ENCODE measurements at regions not wholly inside any gene's neighbourhood (a gene's known extent, or its start where the extent isn't known, plus 50 kb on each side); places are given as distances from the start of the nearest gene placed in this dataset.
A peak's percentile ranks its signal among the peaks of the same experiment; 100 is the strongest.
"Not testable (repeated sequence)": the region's sequence is repeated elsewhere in the genome, so short reads cannot be mapped to it uniquely, and the experiment has no call there.

GRCh38 chrX:115888041-115888440 is 282.5 kb upstream of the AGTR2 start (continued):
- TF ChIP-seq YEATS4 (CRISPR knock-in tag; IDR thresholded peaks at IDR 0.05; ENCODE audit: borderline replicate concordance) (peak; percentile 52; the same call in 1 of the 2 replicates), RAD21 (CRISPR knock-in tag; IDR thresholded peaks at IDR 0.05) (0 out of 2 replicates have a peak, but pooled peaks have one; percentile 24), THAP7 (CRISPR knock-in tag; IDR thresholded peaks at IDR 0.05) (0 out of 2 replicates have a peak, but pooled peaks have one; percentile 57), CTCF (CRISPR knock-in tag; IDR thresholded peaks at IDR 0.05) (peak; percentile 78), UBTF (CRISPR knock-in tag; IDR thresholded peaks at IDR 0.05) (peak; percentile 92), ZNF768 (CRISPR knock-in tag; IDR thresholded peaks at IDR 0.05) (peak; percentile 68; the same call in 1 of the 2 replicates), FOXC1 (CRISPR knock-in tag; IDR thresholded peaks at IDR 0.05; ENCODE audit: borderline replicate concordance) (peak; percentile 69; the same call in 1 of the 2 replicates), ZSCAN20 (CRISPR knock-in tag; IDR thresholded peaks at IDR 0.05; ENCODE audit: borderline replicate concordance) (peak; percentile 52; the same call in 1 of the 2 replicates), ZNF788 (CRISPR knock-in tag; IDR thresholded peaks at IDR 0.05; ENCODE audit: borderline replicate concordance) (peak; percentile 36; the same call in 1 of the 2 replicates), ZNF691 (CRISPR knock-in tag; IDR thresholded peaks at IDR 0.05; ENCODE audit: borderline replicate concordance, low read depth) (peak; percentile 85; the same call in 1 of the 2 replicates), LCORL (CRISPR knock-in tag; IDR thresholded peaks at IDR 0.05) (peak; percentile 89), HOXA3 (CRISPR knock-in tag; IDR thresholded peaks at IDR 0.05) (peak; percentile 92), PHF21A (CRISPR knock-in tag; IDR thresholded peaks at IDR 0.05) (0 out of 2 replicates have a peak, but pooled peaks have one; percentile 43), JUN (CRISPR knock-in tag; IDR thresholded peaks at IDR 0.05) (peak; percentile 25; the same call in 1 of the 2 replicates), FOXA1 (CRISPR knock-in tag; IDR thresholded peaks at IDR 0.05) (0 out of 2 replicates have a peak, but pooled peaks have one; percentile 10), KMT2A (CRISPR knock-in tag; IDR thresholded peaks at IDR 0.05) (peak; percentile 61; the same call in 1 of the 2 replicates), DMTF1 (CRISPR knock-in tag; IDR thresholded peaks at IDR 0.05) (0 out of 2 replicates have a peak, but pooled peaks have one; percentile 56), BRD4 (CRISPR knock-in tag; IDR thresholded peaks at IDR 0.05) (peak; percentile 88; the same call in 1 of the 2 replicates), ZNF501 (CRISPR knock-in tag; IDR thresholded peaks at IDR 0.05) (peak; percentile 41; the same call in 1 of the 2 replicates), ZSCAN21 (CRISPR knock-in tag; IDR thresholded peaks at IDR 0.05; ENCODE audit: borderline replicate concordance) (peak; percentile 60; the same call in 1 of the 2 replicates), ZNF44 (CRISPR knock-in tag; IDR thresholded peaks at IDR 0.05) (0 out of 2 replicates have a peak, but pooled peaks have one; percentile 52)
- TF ChIP-seq LCORL, FOXA1 (IDR thresholded peaks at IDR 0.05): not testable (repeated sequence)
